Progenitor cell of endocrine pancreas (in vitro differentiated cells): ENCODE measurements at regions not wholly inside any gene's neighbourhood (a gene's known extent, or its start where the extent isn't known, plus 50 kb on each side); places are given as distances from the start of the nearest gene placed in this dataset.

Experiments
- DNase-seq: peaks from one replicate; pipeline ENCODE4 v3.0.0; 2021; ENCODE audit warnings: low spot score; ENCODE audit not compliant: unreplicated experiment
- H3K27ac Mint-ChIP-seq: 2 replicates; pipeline ENCODE4 v1.8.0; 2021; ENCODE audit warnings: mild to moderate bottlenecking, moderate library complexity, mixed read lengths
- H3K27me3 Mint-ChIP-seq: 2 replicates; pipeline ENCODE4 v1.8.0; 2021; ENCODE audit warnings: mixed read lengths
- H3K36me3 Mint-ChIP-seq: 2 replicates; pipeline ENCODE4 v1.8.0; 2022; ENCODE audit warnings: mixed read lengths; ENCODE audit not compliant: insufficient read depth
- H3K4me1 Mint-ChIP-seq: 2 replicates; pipeline ENCODE4 v1.8.0; 2021; ENCODE audit warnings: low read depth, mixed read lengths
- H3K4me3 Mint-ChIP-seq: 2 replicates; pipeline ENCODE4 v1.8.0; 2021; ENCODE audit warnings: low read depth, mild to moderate bottlenecking, moderate library complexity, mixed read lengths
- H3K9me3 Mint-ChIP-seq: 2 replicates; pipeline ENCODE4 v1.8.0; 2021; ENCODE audit warnings: low read depth, mixed read lengths
- CTCF ChIP-seq: fragments of 200-600 bp; sonication (generic); IDR thresholded peaks from one replicate; pipeline ENCODE4 v1.5.0; 2021; ENCODE audit warnings: antibody characterized with exemption, mild to moderate bottlenecking; ENCODE audit not compliant: unreplicated experiment

DNA sequence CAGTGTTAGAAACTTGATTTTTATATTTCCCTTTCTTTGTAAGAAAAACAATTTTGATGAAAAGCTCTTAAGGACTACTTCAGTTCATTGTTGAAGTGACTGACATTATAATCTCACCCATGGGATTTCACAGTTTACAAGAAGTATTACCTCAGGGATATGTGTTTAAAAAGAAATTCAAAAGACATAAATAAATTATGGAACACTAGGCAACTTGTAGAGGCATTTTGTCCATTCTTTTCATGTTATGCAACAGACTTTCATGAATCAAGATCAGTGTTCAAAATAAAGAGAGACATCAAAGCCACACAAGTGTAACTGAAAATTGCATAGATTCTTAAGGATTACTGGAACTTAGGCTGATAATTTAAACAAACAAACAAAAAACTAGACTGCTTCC lies 196.8 kb upstream of the AGTR1 start:
- peaks cover 14% of the 10 kb centered on the region for H3K4me1 Mint-ChIP-seq
- no peak for TF ChIP-seq CTCF
- no peaks in the 10 kb centered on the region for H3K27me3 Mint-ChIP-seq
- no peak overlapping the region for H3K4me3 Mint-ChIP-seq
- H3K27ac Mint-ChIP-seq: no peak overlapping the region
- peaks cover 9% of the 10 kb centered on the region for H3K9me3 Mint-ChIP-seq
- H3K36me3 Mint-ChIP-seq: peaks cover 1% of the 10 kb centered on the region
- DNase-seq: no peak

DNA sequence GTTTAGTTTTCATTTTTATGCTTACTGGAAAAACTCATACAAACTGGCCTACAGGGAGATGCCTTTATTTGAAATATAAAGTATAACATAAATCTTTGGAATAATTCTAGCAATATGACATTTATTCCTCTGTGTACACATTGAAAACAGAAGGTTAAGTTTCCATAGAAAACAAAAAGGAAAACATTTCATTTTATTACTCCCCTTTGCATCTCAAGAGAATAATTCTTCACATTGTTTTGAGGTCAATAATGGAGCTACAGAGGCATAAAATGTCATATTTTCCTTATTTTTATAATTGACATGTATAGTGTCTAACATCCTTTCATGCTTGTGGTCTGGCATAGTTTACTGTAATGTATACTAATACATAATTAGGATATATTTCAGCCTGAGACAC lies 187.6 kb upstream of the AGTR1 start:
- Mint-ChIP-seq H3K36me3 (no peaks in the 10 kb centered on the region), H3K4me1 (no peaks in the 10 kb centered on the region), H3K27me3 (no peaks in the 10 kb centered on the region), H3K27ac (no peak overlapping the region), H3K9me3 (peaks cover 9% of the 10 kb centered on the region), H3K4me3 (no peak overlapping the region)
- DNase-seq: no peak
- TF ChIP-seq CTCF: no peak

DNA sequence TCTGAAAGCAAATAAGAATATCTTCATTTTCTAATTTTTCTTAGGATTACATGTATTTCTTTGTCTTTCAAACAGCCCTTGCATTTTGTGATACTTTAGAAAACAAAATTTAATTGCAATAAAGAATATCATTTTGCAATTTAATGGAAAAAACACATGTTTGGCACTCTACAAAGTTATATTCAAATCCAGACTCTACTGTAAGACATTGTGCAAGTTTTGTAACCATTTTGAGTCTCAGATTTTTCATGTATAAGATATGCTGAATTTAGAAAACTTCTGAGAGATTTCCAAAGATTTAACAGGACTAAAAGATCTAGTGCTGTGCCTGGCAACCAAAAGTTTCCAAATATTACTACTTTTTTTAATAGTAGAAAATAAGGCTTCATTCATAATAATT lies 187.1 kb upstream of the AGTR1 start:
- no peak for TF ChIP-seq CTCF
- Mint-ChIP-seq H3K27ac (no peak overlapping the region), H3K4me3 (no peak overlapping the region), H3K9me3 (peaks cover 4% of the 10 kb centered on the region), H3K27me3 (no peaks in the 10 kb centered on the region), H3K36me3 (no peaks in the 10 kb centered on the region), H3K4me1 (no peaks in the 10 kb centered on the region)
- DNase-seq: no peak

- H3K4me1 Mint-ChIP-seq: no peaks in the 10 kb centered on the region
- no peak for TF ChIP-seq CTCF
- H3K36me3 Mint-ChIP-seq: peaks cover 1% of the 10 kb centered on the region
- H3K27me3 Mint-ChIP-seq: no peaks in the 10 kb centered on the region
- H3K9me3 Mint-ChIP-seq: peaks cover 6% of the 10 kb centered on the region
- no peak overlapping the region for H3K4me3 Mint-ChIP-seq
- no peak for DNase-seq
- no peak overlapping the region for H3K27ac Mint-ChIP-seq
Measured at GRCh38 chr3:148512648-148513047, 185.1 kb upstream of the AGTR1 start.

GRCh38 chr3:148513096-148513543 lies 184.6 kb upstream of the AGTR1 start:
- peaks cover 6% of the 10 kb centered on the region for H3K9me3 Mint-ChIP-seq
- DNase-seq: no peak
- no peak for TF ChIP-seq CTCF
- no peak overlapping the region for H3K4me3 Mint-ChIP-seq
- no peaks in the 10 kb centered on the region for H3K27me3 Mint-ChIP-seq
- H3K36me3 Mint-ChIP-seq: peaks cover 1% of the 10 kb centered on the region
- H3K4me1 Mint-ChIP-seq: no peaks in the 10 kb centered on the region
- H3K27ac Mint-ChIP-seq: no peak overlapping the region
